GM12878 (cell line): ENCODE measurements at regions not wholly inside any gene's neighbourhood (a gene's known extent, or its start where the extent isn't known, plus 50 kb on each side); places are given as distances from the start of the nearest gene placed in this dataset.
A peak's percentile ranks its signal among the peaks of the same experiment; 100 is the strongest.

Experiments
- ATAC-seq: fragments of 200-7000 bp; cut with Tn5 transposase; 3 replicates; pipeline ENCODE4 v1.9.1; 2020; ENCODE audit warnings: mild to moderate bottlenecking, moderate library complexity
- BruUV-seq: library from RNA; stranded (reverse); fragments of 400-500 nt; replicated peaks from 2 replicates; lab custom pipeline; 2021; lab: Mats Ljungman, UMichigan
- CTCF ChIA-PET: fragments of 300-600 bp; sonication (Branson Sonifier 250); formaldehyde crosslinking; extraction: SDS; loops from one replicate; lab custom pipeline; 2021; ENCODE audit warnings: inconsistent platforms; lab: Yijun Ruan, JAX
- POLR2A ChIA-PET: fragments of 350-600 bp; formaldehyde crosslinking; extraction: SDS; loops from one replicate; lab custom pipeline; 2021; ENCODE audit warnings: inconsistent platforms; lab: Charles Lee
- RAD21 ChIA-PET: fragments of 300-600 bp; sonication (Branson Sonifier 250); formaldehyde crosslinking; loops from one replicate; lab custom pipeline; 2023; ENCODE audit warnings: antibody characterized with exemption; ENCODE audit not compliant: unreplicated experiment; lab: Charles Lee
- SMC1A ChIA-PET: fragments of 300-600 bp; sonication (Branson Sonifier 250); formaldehyde crosslinking; loops from one replicate; lab custom pipeline; 2023; ENCODE audit not compliant: unreplicated experiment, uncharacterized antibody; lab: Charles Lee
- DNase-seq: peaks from one replicate; pipeline ENCODE4 v3.0.0-alpha.2; 2011; ENCODE audit warnings: low read depth, low spot score
- FAIRE-seq: peaks from 3 replicates; lab custom pipeline; 2011; peaks lifted over from hg19 to GRCh38; lab: Jason Lieb, UNC
- H2AFZ ChIP-seq: 2 replicates; pipeline ENCODE4 v1.6.0; 2011; ENCODE audit warnings: low read depth, low read length, control low read depth; ENCODE audit not compliant: control insufficient read depth
- H3K27ac ChIP-seq: 2 replicates; pipeline ENCODE4 v1.5.1; 2011; ENCODE audit warnings: control low read depth; ENCODE audit not compliant: control insufficient read depth, insufficient read depth
- H3K27me3 ChIP-seq, 2 experiments: replicated peaks in 1 of 2; 2 replicates each; pipeline versions ENCODE4 v1.6.0 to v1.6.1; 2011; ENCODE audit warnings: low read length in 1 of 2; ENCODE audit not compliant: control insufficient read depth in 2 of 2, insufficient read depth in 2 of 2
- H3K36me3 ChIP-seq, 2 experiments: 2 replicates each; pipeline ENCODE4 v1.5.1; 2011; ENCODE audit warnings: low read length in 1 of 2; ENCODE audit not compliant: control insufficient read depth in 2 of 2, insufficient read depth in 2 of 2
- H3K4me1 ChIP-seq: 2 replicates; pipeline ENCODE4 v1.6.1; 2011; ENCODE audit warnings: mild to moderate bottlenecking, low read length, moderate library complexity, mixed read lengths; ENCODE audit not compliant: control insufficient read depth, insufficient read depth
- H3K4me2 ChIP-seq: 2 replicates; pipeline ENCODE4 v1.6.0; 2011; ENCODE audit warnings: control low read depth; ENCODE audit not compliant: control insufficient read depth, insufficient read depth
- H3K4me3 ChIP-seq: fragments of 200-600 bp; sonication (generic); 2 replicates; pipeline ENCODE4 v1.5.1; 2016
- H3K79me2 ChIP-seq: 2 replicates; pipeline ENCODE4 v1.6.0; 2011; ENCODE audit warnings: low read length; ENCODE audit not compliant: control insufficient read depth, insufficient read depth
- H3K9ac ChIP-seq: 2 replicates; pipeline ENCODE4 v1.8.0; 2011; ENCODE audit warnings: low read length, control low read depth, mixed read lengths; ENCODE audit not compliant: control insufficient read depth, insufficient read depth
- H3K9me3 ChIP-seq: replicated peaks from 3 replicates; pipeline ENCODE4 v1.5.1; 2011; ENCODE audit warnings: mild to moderate bottlenecking, low read length; ENCODE audit not compliant: control insufficient read depth, insufficient read depth
- H4K20me1 ChIP-seq: 2 replicates; pipeline ENCODE4 v1.6.0; 2011; ENCODE audit not compliant: control insufficient read depth, insufficient read depth
- CHD2 ChIP-seq: IDR thresholded peaks from 2 replicates; pipeline ENCODE4 v1.6.1; 2011; ENCODE audit warnings: low read depth, low read length, improper control_type of control experiment, borderline replicate concordance
- DPF2 ChIP-seq: fragments of 450-650 bp; IDR thresholded peaks from 2 replicates; pipeline ENCODE4 v1.6.1; 2017; ENCODE audit warnings: mild to moderate bottlenecking
- FOXK2 ChIP-seq: fragments of 450-650 bp; IDR thresholded peaks from 2 replicates; pipeline ENCODE4 v1.6.1; 2017; ENCODE audit warnings: mild to moderate bottlenecking, moderate library complexity
- HCFC1 ChIP-seq: fragments of 150-350 bp; IDR thresholded peaks from 2 replicates; pipeline ENCODE4 v1.6.1; 2014; ENCODE audit warnings: low read length
- KLF5 ChIP-seq: fragments of 450-650 bp; IDR thresholded peaks from 2 replicates; pipeline ENCODE4 v1.6.1; 2014; ENCODE audit warnings: mild to moderate bottlenecking; ENCODE audit not compliant: partially characterized antibody
- MEF2A ChIP-seq: IDR thresholded peaks from 2 replicates; pipeline ENCODE4 v1.6.1; 2011; ENCODE audit warnings: low read depth, mild to moderate bottlenecking, low read length, moderate library complexity; ENCODE audit not compliant: insufficient read depth
- MEF2B ChIP-seq: fragments of 450-650 bp; IDR thresholded peaks from 2 replicates; pipeline ENCODE4 v1.6.1; 2018; ENCODE audit warnings: mild to moderate bottlenecking, moderate library complexity; ENCODE audit not compliant: partially characterized antibody, poor library complexity, severe bottlenecking
- NFXL1 ChIP-seq: fragments of 450-650 bp; IDR thresholded peaks from 2 replicates; pipeline ENCODE4 v1.6.1; 2017; ENCODE audit warnings: antibody characterized with exemption, mild to moderate bottlenecking, borderline replicate concordance
- NFYB ChIP-seq: IDR thresholded peaks from 2 replicates; pipeline ENCODE4 v1.6.1; 2011; ENCODE audit warnings: low read depth, mild to moderate bottlenecking, low read length, improper control_type of control experiment, moderate library complexity; ENCODE audit not compliant: insufficient read depth
- NR2C1 ChIP-seq: fragments of 450-650 bp; IDR thresholded peaks from 2 replicates; pipeline ENCODE4 v1.6.1; 2017; ENCODE audit warnings: antibody characterized with exemption, mild to moderate bottlenecking, moderate library complexity
- SMARCA5 ChIP-seq: fragments of 450-650 bp; IDR thresholded peaks from 2 replicates; pipeline ENCODE4 v1.6.1; 2017; ENCODE audit warnings: mild to moderate bottlenecking
- SMC3 ChIP-seq: IDR thresholded peaks from 2 replicates; pipeline ENCODE4 v1.6.1; 2011; ENCODE audit warnings: low read length, improper control_type of control experiment, borderline replicate concordance
- ZBTB11 ChIP-seq: fragments of 450-650 bp; formaldehyde crosslinking; IDR thresholded peaks from 2 replicates; pipeline ENCODE4 v1.5.0; 2022; ENCODE audit warnings: mild to moderate bottlenecking, missing genetic modification characterization
- ZBTB4 ChIP-seq: fragments of 450-650 bp; formaldehyde crosslinking; IDR thresholded peaks from 2 replicates; pipeline ENCODE4 v1.4.0; 2022; ENCODE audit warnings: mild to moderate bottlenecking, moderate library complexity
- WGBS: methylation state at CpG from one replicate; pipeline ENCODE4 v1.1.6; 2016; ENCODE audit warnings: low lambda C conversion rate; ENCODE audit not compliant: insufficient replicate concordance, insufficient coverage; ENCODE audit errors: missing lambda C conversion rate; 5-methylcytosine and 5-hydroxymethylcytosine counted together
- in situ Hi-C: fragments of 300-500 bp; cut with MboI; formaldehyde crosslinking; loops from 9 replicates; pipeline ENCODE4 v1.14.3; 2018; ENCODE audit warnings: mixed read lengths
- intact Hi-C: fragments of 100-400 bp; cut with micrococcal nuclease; formaldehyde crosslinking; loops from one replicate; pipeline ENCODE4 v1.14.2; 2022; ENCODE audit not compliant: unreplicated experiment
- TF ChIP-seq, protein P1 (sequence below): fragments of 450-650 bp; IDR thresholded peaks from 2 replicates; pipeline ENCODE4 v1.6.1; 2014; ENCODE audit warnings: mild to moderate bottlenecking
- TF ChIP-seq, protein P2 (sequence below): fragments of 450-650 bp; IDR thresholded peaks from 2 replicates; pipeline ENCODE4 v1.6.1; 2016; ENCODE audit warnings: mild to moderate bottlenecking

DNA sequence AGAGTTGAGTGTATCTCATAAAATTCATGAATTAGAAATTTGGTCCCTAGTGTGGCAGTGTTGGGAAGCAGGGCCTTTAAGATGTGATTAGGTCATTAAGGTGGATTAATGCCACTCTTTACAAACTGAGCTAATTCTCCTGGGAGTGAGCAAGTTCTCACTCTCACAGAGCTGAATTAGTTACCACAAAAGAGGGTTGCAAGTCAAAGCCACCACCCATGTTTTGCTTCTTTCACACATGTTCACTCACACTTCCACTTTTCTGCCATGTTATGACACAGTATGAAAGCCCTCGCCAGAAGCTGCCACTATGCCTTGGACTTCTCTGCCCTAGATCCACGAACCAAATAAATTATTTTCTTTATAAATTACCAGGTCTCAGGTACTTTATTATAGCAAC, 332.1 kb downstream of the ARAP2 start:
- peak; percentile 71 for FAIRE-seq
- CTCF ChIA-PET, result interaction anchor here (1.0 to 2.0 kb wide), 3 partner anchors 9 to 22 kb away, joined by 3 to 12 read pairs (median 4); no protein-coding TSS in a partner anchor
- TF ChIP-seq MEF2A (no peak), SMARCA5 (no peak), KLF5 (no peak), ZBTB11 (CRISPR knock-in tag) (no peak), NFXL1 (no peak), NR2C1 (no peak), NFYB (no peak), HCFC1 (no peak), SMC3 (no peak), FOXK2 (no peak), CHD2 (no peak), DPF2 (peak; percentile 84), MEF2B (peak; percentile 95), ZBTB4 (CRISPR knock-in tag) (no peak)
- TF ChIP-seq, protein P1, sequence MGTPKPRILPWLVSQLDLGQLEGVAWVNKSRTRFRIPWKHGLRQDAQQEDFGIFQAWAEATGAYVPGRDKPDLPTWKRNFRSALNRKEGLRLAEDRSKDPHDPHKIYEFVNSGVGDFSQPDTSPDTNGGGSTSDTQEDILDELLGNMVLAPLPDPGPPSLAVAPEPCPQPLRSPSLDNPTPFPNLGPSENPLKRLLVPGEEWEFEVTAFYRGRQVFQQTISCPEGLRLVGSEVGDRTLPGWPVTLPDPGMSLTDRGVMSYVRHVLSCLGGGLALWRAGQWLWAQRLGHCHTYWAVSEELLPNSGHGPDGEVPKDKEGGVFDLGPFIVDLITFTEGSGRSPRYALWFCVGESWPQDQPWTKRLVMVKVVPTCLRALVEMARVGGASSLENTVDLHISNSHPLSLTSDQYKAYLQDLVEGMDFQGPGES, result no peak
- TF ChIP-seq, protein P2, sequence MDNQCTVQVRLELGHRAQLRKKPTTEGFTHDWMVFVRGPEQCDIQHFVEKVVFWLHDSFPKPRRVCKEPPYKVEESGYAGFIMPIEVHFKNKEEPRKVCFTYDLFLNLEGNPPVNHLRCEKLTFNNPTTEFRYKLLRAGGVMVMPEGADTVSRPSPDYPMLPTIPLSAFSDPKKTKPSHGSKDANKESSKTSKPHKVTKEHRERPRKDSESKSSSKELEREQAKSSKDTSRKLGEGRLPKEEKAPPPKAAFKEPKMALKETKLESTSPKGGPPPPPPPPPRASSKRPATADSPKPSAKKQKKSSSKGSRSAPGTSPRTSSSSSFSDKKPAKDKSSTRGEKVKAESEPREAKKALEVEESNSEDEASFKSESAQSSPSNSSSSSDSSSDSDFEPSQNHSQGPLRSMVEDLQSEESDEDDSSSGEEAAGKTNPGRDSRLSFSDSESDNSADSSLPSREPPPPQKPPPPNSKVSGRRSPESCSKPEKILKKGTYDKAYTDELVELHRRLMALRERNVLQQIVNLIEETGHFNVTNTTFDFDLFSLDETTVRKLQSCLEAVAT, result no peak

More for the DNA sequence above, 332.1 kb downstream of the ARAP2 start:
- BruUV-seq, result no TSS peak
- SMC1A ChIA-PET, result interaction anchor here (1.0 to 2.1 kb wide), 9 partner anchors 8 to 343 kb away, joined by 3 to 9 read pairs (median 5); no protein-coding TSS in a partner anchor
- Histone ChIP-seq H3K27me3 (no peaks in the 10 kb centered on the region), H4K20me1 (no peaks in the 10 kb centered on the region), H3K36me3 (no peaks in the 10 kb centered on the region), H3K4me1 (no peaks in the 10 kb centered on the region), H3K4me3 (no peak overlapping the region), H3K79me2 (no peaks in the 10 kb centered on the region), H3K27ac (no peak overlapping the region), H3K4me2 (no peak overlapping the region), H3K9me3 (no peaks in the 10 kb centered on the region), H2AFZ (no peak overlapping the region), H3K9ac (no peak overlapping the region)
- ATAC-seq, result peak; percentile 97
- RAD21 ChIA-PET, result interaction anchor here (1.4 to 1.6 kb wide), 2 partner anchors 12 to 23 kb away, joined by 8 to 11 read pairs; no protein-coding TSS in a partner anchor
- POLR2A ChIA-PET, result no interaction called here
- peak; percentile 52 for DNase-seq
- in situ Hi-C loops (no loop called here), intact Hi-C loops (no loop called here)
- WGBS, result 3% methylated on average over 2 of the region's 2 CpGs
